ENCODE measurements at regions not wholly inside any gene's neighbourhood (a gene's known extent, or its start where the extent isn't known, plus 50 kb on each side); places are given as distances from the start of the nearest gene placed in this dataset.

- DNase-seq (ENCODE audit: low read depth in 2 of 2) = no peak
Observed at GRCh38 chr12:93134175-93134890, 205.2 kb upstream of the EEA1 start.

- no peak for DNase-seq (ENCODE audit: low read depth in 2 of 2)
Observed at GRCh38 chr12:93134893-93135285, 205.8 kb upstream of the EEA1 start.

GRCh38 chr12:93135286-93136239, 206.5 kb upstream of the EEA1 start:
- no peak for DNase-seq (ENCODE audit: low read depth in 2 of 2)

GRCh38 chr12:93136253-93137055, 207.4 kb upstream of the EEA1 start:
- no peak for DNase-seq (ENCODE audit: low read depth in 2 of 2)

DNA sequence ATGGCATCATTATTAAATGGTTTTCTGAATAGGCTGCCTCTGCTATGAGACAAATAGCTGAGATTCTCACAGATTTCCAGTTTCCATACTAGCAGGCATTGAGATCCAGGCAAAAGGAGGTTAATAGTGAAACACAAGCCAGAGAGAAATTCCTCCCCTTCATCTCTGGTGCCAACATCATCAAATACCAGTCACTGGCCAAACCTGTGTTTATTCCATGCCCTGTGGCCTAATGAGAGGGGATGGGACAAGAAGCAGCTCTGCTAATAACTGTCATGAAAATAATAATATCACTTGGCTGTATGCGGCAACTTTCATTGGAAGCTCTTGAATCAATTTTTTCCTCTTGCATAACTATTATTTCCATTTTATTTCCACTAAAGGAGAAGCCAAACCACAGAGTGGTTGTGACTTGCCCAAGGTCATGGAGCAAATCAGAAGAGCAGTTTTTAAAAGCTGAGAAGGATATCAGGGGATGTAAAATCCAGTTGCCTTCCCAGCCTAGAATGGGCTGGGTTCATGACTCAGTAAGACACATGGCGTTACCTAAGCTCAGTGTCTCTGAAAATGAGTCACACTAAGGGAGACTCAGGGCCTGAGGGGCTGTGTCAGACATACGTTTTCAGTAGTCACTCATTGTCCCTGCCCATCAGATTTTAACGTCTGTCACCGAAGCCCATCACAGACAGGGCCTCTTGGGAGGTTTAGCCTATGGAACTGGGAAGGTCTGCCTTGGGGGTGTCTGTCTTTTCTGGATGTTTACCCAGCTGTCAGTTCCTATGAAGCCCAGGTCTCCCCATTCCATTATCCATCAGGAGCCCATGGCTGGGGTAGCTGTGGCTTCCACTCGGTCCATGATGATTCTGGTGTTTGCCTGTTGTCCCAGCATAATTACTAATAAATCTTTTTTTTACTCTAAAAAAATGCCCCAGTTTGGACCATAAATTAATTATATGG, 208.8 kb upstream of the EEA1 start:
- no peak for DNase-seq (ENCODE audit: low read depth in 2 of 2)

DNA sequence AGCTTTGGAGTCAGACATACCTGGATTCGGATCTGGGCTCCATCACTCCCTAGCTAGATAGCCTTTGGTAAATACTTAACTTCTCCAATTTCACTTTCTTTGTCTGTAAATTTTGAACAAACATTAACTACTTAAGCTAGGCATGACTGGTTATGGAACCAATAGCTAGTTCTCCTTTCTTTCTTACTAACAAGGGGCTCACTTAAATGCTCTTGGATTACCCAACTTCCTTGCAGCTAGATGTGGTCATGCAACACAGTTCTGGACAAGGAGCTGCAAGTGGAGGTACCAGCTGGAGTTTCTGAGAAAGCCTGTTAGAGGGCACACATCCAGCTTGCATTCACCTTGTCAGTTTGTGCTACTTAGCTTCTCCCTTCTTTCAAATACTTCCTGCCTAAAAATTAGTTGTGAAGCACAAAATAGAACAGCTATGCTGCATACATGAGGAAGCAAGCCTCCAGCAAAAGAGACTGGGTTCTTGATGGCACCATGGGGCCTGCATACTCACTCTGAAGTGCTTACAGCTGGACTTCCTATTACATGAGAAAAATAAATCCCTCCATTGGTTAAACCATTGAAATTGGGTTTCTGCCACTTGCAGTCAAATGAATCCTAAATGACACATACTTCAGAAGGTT, 210.1 kb upstream of the EEA1 start:
- no peak for DNase-seq (ENCODE audit: low read depth in 2 of 2)

GRCh38 chr12:93140325-93140724, 211.2 kb upstream of the EEA1 start:
- no peak for DNase-seq (ENCODE audit: low read depth in 2 of 2)

GRCh38 chr12:93140801-93141200, 211.7 kb upstream of the EEA1 start:
- DNase-seq (ENCODE audit: low read depth in 2 of 2) = no peak

- no peak for DNase-seq (ENCODE audit: low read depth in 2 of 2)
Observed at GRCh38 chr12:93142881-93143280, 213.8 kb upstream of the EEA1 start.

GRCh38 chr12:93144109-93144508, 215.0 kb upstream of the EEA1 start:
- DNase-seq (ENCODE audit: low read depth in 2 of 2) = no peak

DNA sequence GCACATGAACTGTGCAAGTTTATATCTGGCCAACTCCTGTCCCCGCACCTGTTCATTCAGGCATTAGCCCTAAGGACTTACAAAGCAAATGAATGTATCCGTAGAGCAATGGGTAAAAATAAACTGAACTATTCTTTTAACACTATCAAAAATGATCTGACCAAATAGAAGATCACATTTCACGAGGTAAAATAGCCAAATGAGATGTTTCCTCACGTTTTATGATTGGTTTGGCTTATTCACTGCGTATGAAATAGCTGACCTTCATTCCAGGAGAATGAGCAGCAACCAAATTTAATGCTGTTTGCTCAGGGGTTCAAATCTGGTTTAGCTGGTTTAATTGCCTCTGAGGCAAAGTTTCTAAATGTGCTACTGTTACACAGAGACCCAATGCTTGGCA, 216.0 kb upstream of the EEA1 start:
- DNase-seq (ENCODE audit: low read depth in 2 of 2) = no peak

DNA sequence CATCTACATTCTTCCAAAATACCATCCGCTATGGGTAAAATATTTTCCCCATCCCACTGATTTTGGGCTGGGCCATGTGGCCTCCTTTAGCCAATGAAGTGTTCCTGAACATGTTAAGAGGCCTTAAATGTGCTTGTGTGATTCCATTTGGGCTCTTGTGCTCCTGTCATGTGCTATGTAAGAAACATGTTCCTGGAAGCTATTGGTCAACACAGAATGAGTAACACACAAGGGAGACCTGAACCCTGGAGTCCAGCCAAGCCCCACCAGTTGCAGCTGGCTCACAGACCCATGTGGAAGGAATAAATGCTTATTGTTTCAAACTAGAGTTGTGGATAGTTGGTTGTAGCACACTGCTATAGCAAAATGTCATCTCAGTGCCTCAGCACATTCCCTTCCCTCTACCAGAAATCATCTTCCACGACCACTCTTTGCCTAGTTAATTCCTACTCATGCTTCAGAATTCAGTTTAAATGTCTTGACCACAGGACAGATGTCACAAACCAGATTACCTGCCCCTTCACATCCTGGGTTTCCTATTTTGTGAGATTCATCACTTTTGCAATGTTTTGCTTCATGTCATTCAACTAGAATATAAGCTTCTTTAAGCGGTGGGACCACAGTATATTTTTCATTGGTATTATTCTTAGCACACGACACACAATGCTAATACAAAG, 217.3 kb upstream of the EEA1 start:
- DNase-seq (ENCODE audit: low read depth in 2 of 2) = no peak

- DNase-seq (ENCODE audit: low read depth in 2 of 2) = no peak
Observed at GRCh38 chr12:93146970-93147369, 217.9 kb upstream of the EEA1 start.

- DNase-seq (ENCODE audit: low read depth in 2 of 2) = no peak
Observed at GRCh38 chr12:93148412-93148811, 219.3 kb upstream of the EEA1 start.

DNA sequence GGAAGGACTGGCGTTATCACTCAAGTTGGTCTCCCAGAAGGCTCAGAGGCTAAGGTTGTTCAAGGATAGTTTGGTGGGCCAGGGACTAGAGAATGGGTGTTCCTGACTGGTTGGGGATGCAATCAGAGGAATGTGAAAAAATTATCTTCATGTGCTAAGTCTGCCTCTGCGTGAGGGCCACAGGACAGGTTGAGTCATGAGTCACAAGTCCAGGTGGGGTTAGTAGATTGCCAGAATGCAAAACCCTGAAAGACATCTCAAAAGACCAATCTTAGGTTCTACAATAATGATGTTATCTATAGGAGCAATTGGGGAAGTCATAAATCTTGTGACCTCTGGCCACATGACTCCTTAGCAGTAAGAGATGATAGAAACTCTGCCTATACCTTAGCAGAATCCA, 220.1 kb upstream of the EEA1 start:
- DNase-seq (ENCODE audit: low read depth in 2 of 2) = no peak

- no peak for DNase-seq (ENCODE audit: low read depth in 2 of 2)
Observed at GRCh38 chr12:93151079-93151762, 222.1 kb upstream of the EEA1 start.

DNA sequence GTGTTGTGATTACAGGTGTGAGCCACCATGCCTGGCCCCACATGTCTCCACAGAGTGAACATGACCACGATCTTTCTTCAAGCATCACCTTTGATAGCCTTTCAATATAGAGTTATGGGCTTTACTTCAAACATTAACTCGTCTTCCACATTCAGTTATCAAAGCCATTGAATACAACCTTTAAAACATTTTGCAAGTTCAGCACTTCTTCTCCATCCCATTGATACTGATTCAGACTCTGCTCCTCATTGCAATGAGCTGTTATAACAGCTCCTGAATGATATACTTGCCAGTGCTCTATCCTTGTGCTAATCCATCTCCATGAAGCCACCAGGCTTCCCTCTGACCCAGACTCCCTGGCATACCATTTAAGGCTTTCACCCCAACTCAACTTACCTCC, 223.5 kb upstream of the EEA1 start:
- DNase-seq (ENCODE audit: low read depth in 2 of 2) = no peak

DNA sequence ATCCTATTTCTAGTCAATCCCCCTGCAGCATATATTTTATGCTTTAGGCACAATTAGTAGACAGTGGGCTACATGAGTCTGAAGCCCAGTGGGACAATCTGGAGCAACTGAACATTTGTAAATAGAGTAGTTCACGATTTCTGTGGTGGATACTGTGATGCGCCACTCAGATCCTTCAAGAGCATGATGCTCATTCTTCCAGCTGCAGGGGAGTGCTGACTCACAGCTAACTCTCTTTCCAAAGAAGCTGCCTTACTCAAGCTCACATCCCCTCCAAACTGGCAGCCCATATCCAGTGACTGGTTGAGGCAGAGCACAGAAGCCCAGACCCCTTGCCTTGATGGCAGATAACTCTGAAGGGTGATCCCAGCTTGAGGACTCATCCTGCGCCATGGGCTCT, 224.2 kb upstream of the EEA1 start:
- no peak for DNase-seq (ENCODE audit: low read depth in 2 of 2)

GRCh38 chr12:93154096-93154728, 223.5 kb upstream of the NUDT4 start:
- no peak for DNase-seq (ENCODE audit: low read depth in 2 of 2)

All from stimulated activated CD4-positive, alpha-beta T cell treated with anti-CD3 and anti-CD28 coated beads, Interleukin-1b, Interleukin-23, amount 100 ng/mL, for 1 hour (primary cell).